CD1c-positive myeloid dendritic cell (primary cell): ENCODE measurements at regions not wholly inside any gene's neighbourhood (a gene's known extent, or its start where the extent isn't known, plus 50 kb on each side); places are given as distances from the start of the nearest gene placed in this dataset.
A peak's percentile ranks its signal among the peaks of the same experiment; 100 is the strongest.

Source experiments
- DNase-seq: peaks from one replicate; pipeline ENCODE4 v3.0.0-alpha.2; 2016; ENCODE audit errors: extremely low spot score

- DNase-seq: no peak
Observed at GRCh38 chrX:13903405-13903804, 86.5 kb upstream of the GPM6B start.

DNA sequence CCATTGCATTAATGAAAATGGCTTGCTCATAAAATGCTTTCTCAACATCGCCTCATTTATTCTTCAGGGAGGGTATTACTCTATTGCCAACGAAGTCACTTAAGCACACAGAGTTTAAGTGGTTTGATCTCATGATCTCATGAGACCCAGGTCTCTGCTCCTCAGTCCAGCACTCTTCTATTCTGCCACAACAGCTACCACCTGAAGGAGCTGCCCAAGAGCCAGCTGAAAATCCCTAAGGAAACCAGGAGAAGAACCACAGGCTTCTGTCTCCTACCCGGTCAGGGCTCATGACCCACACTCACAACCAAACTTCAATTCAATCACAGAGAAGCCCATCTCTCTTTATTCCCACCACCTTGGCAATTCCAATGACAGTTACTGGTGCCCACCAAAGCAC is 85.5 kb upstream of the GPM6B start:
- no peak for DNase-seq

DNA sequence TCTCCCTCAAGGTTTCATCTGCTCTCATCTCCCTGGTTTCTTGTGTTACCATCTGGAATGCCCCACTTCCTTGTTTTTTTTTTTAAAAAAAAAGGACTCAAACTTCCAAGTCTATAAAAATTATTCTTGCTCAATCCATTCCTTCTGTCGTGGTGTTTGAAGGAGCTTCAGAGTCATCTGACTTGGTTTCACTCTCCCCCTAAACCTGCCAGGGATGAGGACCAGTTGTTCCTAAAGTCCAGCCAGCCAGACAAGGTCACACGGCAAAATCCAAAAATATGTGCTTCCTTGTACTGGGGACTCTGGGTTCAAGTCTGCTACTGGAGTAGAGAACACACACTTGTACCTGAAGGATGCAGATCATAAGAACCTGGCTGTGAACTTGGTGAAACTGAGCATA is 84.5 kb upstream of the GPM6B start:
- no peak for DNase-seq

DNA sequence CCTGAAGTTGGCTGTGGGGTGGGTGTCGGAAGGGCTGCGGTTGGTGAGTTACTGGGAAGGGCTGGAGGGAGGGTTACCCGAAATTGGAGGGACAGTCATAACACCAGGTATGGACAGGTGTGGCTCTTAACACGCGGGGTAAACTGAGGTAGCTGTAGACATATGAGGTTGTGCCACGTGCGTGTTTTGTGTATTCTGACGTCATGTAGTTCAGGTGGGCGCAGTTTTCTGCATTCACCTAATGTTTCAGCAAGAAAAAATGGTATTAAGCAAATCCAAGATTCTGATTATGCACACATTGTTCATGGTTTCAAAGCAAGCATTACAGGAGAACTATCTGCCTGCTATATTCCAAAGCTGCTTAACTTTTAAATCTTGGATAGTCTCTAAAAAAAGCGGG is 83.5 kb upstream of the GPM6B start:
- no peak for DNase-seq

GRCh38 chrX:13899607-13900006 is 82.7 kb upstream of the GPM6B start:
- no peak for DNase-seq

DNA sequence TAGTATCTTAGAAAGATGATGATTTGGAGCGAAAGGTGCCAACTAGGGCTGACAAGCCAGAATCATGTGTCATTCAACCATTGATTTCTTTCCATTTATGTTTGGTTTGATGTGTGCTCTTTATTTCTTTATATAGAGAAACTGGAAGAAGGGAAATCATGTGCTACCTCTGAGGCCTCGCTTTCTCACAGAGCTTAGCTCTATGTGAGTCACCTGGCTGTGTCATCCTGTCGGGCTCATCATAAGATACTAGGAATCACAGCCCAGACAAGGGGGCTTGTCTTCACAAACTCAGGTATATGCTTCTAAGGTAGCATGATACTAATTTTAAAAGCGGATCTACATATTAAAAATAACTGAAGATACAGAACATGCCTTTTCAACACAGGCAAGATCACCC is 81.7 kb upstream of the GPM6B start:
- no peak for DNase-seq

- no peak for DNase-seq
Observed at GRCh38 chrX:13898083-13898482, 81.2 kb upstream of the GPM6B start.

DNA sequence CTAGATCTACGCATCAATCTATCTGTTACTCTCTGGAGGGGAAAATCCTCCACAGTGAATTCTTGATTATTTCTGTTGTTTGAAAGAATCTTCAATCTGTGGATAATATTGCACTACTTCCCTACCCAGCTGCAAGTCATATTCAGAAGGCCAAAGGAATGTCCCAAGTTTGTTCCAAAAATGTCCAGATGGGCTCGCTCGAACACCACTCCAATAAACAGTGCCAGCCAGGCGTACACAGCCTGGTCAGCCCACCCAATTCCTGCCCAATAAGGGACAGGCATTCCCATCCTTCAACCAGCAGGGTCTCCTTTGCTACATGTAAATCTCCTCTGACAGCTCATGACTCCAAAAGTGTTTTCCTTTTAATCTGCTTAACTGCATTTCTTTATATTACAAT is 80.7 kb upstream of the GPM6B start:
- DNase-seq: no peak

DNA sequence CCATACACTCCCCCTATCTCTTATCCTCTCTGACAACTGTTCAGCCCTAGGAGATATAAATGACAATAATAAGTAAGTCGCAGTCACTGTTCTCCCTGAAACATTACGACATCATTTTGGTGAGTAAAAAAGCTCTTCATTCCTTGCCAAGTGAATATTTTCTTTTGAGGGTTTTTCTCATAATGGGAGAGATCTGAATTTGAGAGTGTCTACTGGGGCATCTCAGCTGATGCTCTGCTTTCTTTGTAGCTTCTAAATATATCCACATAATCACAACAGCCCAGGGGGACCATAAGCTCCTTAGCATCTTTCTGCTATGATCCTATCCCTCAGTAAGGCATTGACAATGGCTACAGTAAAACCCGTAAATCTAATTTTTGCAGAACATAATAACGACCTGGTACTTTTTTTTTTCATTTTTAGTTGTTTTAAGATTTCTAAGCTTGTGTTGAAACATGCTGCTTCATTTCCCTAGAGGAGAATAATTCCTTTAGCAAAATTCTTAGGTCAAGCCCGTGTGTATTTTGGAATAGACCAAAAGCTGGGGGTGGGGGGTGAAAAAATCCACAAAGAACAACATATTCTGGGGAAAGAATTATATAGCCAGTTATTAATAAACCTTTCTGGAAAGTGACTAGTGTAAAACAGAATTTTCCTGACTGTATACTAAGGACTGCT is 78.1 kb upstream of the GPM6B start:
- no peak for DNase-seq

DNA sequence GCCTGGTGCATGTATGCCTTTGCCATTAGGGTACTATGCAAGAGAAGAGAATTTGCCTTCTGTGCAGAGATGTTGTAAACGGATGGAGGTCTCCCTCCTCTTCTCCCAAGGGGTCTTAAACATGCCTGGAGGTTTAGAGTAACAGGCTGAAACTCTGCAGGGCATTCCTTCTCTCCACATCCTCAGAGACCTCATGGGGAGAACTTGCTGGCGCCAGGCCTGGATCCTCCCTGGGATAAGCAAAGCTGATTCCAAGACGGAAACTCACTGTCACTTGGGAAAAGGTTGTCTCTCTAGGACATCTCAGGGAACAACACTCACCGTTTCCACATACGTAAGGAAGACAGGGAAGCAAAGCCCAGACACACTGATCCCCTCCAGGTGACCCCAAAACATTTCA is 76.9 kb upstream of the GPM6B start:
- no peak for DNase-seq

GRCh38 chrX:13892856-13893255 is 76.0 kb upstream of the GPM6B start:
- no peak for DNase-seq

DNA sequence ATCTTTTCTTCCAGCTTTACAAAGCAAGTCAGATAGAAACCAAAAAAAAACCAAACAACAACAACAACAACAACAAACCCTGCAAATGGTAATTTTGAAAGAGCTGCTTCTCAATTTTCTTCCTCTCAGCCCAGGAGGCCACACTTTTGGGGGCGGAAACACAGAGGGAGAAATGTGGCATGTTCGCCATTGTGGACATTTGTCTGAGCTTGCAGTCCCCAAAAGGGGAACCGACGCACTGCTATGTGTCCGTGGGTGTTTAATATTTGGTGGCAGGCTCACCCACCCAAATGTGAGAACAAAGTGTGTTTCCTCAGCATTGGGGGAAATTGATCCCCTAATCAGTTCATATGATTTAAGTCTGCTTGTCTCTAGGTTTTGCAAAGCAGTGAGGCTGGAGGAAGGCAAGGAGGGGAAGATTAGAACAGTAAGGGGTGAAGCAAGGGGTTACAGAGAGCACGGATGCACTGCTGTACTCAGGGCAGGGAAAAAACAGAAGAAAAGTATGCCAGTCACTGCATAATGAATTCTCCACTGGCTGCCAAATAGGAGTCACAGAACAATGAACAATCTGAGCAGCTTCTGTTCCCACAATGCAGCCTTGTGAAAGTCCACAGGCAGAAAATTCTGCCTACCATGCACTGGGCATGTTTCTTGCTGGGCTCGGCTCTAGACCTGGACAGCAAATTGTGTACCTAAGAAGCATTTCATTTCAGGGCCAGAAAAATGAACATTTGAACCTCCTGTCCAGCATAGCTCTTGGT is 74.7 kb upstream of the GPM6B start:
- peak; percentile 40 for DNase-seq

DNA sequence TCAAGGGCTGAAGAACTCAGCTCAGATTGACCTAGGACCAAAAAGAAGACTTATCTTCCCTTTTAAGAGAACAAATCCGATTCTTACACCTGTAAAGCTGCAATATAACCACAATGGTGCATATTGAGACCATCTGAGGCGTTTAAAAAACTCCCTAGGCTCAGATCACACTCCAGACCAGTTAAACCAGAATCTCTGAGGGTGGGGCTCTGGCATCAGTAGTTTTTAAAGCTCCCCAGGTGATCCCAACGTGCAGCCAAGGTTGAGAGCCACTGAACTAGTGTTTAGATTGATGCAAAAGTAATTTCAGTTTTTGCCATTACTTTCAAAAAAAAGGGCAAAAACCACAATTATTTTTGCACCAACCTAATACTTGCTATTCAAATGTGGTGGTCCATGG is 73.9 kb upstream of the GPM6B start:
- no peak for DNase-seq

DNA sequence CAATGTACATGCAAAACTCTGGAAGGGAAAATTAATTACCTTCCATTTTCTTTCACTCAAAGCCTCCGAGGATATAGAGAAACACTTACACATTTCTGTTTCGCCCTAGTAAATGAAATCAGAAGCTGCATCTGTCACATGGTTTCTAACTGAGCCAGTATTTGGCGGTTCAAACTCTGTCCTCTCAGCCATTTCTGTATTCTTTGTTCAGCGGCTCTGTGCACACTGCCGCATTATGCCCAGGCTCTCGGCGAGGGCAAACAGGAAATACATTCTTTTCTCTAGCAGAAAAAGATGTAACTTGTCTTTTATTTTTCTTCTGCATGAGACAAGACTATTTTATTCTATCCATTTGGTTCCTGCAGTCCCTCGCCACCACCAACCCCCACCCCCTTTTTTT is 71.4 kb upstream of the GPM6B start:
- no peak for DNase-seq

DNA sequence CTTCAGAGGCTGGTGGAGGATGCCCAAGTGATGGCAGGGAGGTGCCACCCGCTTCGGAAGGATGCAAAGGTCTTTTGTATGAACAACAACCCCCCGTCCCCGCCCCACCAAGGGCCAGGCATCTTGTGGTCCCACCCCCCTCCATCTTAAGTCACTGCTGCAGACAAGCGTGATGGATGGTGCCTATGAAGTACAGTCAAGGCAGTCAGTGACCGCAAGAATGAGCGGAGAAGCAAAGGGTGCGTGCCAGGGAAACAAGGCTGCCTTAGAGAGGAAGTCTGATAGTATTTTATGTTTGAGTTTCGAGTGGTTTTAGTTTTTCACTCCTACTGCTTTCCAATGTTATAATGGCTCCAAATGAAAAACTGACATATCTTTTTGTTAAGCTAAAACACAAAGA is 68.7 kb upstream of the GPM6B start:
- DNase-seq: no peak

DNA sequence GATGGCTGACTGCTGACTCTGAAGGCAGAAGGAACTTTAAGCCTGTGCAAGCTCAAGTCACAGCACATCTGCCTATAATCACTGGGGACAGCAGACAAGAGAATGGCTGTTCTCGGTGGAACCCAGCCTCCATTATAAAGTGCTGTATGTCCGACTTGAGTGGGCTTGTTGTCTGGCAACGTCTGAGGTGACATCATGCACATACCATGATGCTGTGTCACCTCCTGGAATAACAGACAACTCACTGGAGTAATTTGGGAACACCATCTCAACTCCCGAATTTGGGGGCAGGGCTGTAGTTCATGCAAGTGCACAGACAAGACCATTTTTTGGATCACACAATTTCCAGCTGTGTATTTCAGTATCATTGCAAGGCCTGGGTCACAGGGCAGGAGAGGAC is 59.8 kb upstream of the GPM6B start:
- no peak for DNase-seq

GRCh38 chrX:13875572-13875971 is 58.7 kb upstream of the GPM6B start:
- no peak for DNase-seq

- DNase-seq: no peak
Observed at GRCh38 chrX:13868591-13868990, 51.7 kb upstream of the GPM6B start.
